Tibial nerve (tissue), 4 donors: ENCODE measurements at regions not wholly inside any gene's neighbourhood (a gene's known extent, or its start where the extent isn't known, plus 50 kb on each side); places are given as distances from the start of the nearest gene placed in this dataset.

Source experiments
- DNase-seq, 2 donors: peaks; one replicate each; pipeline ENCODE4 v3.0.0-alpha.2; 2019; ENCODE audit warnings: low spot score in 2 of 2
- H3K27ac ChIP-seq, 4 donors: fragments of 200-600 bp; sonication (generic) in 3 of 4; one replicate each; pipeline ENCODE4 v1.5.1; 2017 to 2019; ENCODE audit warnings: mild to moderate bottlenecking in 1 of 4
- H3K27me3 ChIP-seq, 2 donors: fragments of 200-600 bp; sonication (generic) in 1 of 2; one replicate each; pipeline versions ENCODE4 v1.5.1 to v1.6.0; 2017 to 2019
- H3K36me3 ChIP-seq, 3 donors: fragments of 200-600 bp; sonication (generic); one replicate each; pipeline ENCODE4 v1.5.1; 2018 to 2019
- H3K4me1 ChIP-seq, 4 donors: fragments of 200-600 bp; sonication (generic) in 3 of 4; one replicate each; pipeline ENCODE4 v1.5.1; 2017 to 2019
- H3K4me3 ChIP-seq, 4 donors: fragments of 200-600 bp; sonication (generic) in 3 of 4; one replicate each; pipeline ENCODE4 v1.5.1; 2017 to 2019; ENCODE audit warnings: mild to moderate bottlenecking in 1 of 4, moderate library complexity in 1 of 4
- H3K9me3 ChIP-seq, 4 donors: fragments of 200-600 bp; sonication (generic) in 3 of 4; one replicate each; pipeline ENCODE4 v1.5.1; 2017 to 2019
- EP300 ChIP-seq, 2 donors: sonication (generic); formaldehyde crosslinking; IDR thresholded peaks; one replicate each; pipeline ENCODE4 v1.6.1; 2017; ENCODE audit warnings: antibody characterized with exemption in 2 of 2, mild to moderate bottlenecking in 1 of 2
- POLR2A ChIP-seq, 2 donors: fragments of 450-650 bp; IDR thresholded peaks; one replicate each; pipeline ENCODE4 v1.6.1; 2017; ENCODE audit warnings: antibody characterized with exemption in 2 of 2, mild to moderate bottlenecking in 2 of 2, moderate library complexity in 2 of 2
- WGBS, 2 donors: methylation state at CpG; one replicate each; pipeline ENCODE4 v1.1.5; 2018; 5-methylcytosine and 5-hydroxymethylcytosine counted together
- TF ChIP-seq, protein P1 (sequence below), 5 experiments: fragments of 200-600 bp in 3 of 5; fragments of 450-650 bp in 2 of 5; sonication (generic) in 3 of 5; IDR thresholded peaks; one replicate each; pipeline ENCODE4 v1.5.1; 2016 to 2019; ENCODE audit warnings: antibody characterized with exemption in 5 of 5, mild to moderate bottlenecking in 3 of 5, moderate library complexity in 2 of 5

DNA sequence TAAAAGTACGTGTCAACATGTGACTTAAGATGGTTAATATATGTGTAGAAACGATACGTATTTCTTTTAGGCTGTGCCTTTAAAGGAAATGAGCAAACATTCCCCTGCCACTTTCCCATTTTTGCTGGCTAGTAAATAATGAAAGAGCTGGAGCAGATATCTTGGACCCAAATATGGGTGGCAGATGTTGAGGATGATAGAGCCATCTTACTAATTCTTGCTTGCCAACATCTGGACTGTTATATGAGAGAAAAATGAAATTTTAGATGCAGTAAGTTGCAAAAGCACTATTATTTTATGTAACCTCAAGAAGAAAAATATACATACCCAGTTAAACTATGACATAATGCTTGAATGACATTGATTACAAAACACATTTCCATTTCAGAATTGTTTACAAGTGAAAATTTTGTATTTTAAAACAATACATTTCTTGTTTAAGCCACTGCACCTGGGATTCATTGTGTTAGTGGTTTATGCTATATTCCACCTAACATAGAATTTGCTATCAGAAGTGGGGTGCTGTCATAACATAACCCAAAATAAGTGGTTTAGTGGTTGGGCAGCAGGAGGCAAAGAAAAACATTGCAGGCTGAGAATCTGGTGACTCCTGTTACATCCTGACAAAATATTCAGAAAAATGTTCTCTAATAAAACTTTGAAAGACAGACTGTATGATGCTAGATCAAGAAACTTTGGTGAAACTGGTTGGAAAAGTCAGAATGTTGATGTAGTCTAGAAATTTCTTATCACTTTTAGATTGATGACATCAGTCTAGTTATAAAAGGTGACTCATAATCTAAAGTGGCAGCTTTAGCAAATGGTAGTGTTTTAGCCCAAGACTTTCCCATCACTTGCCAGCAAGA, 305.0 kb downstream of the PTEN start:
- Histone ChIP-seq H3K36me3 (no peaks in the 10 kb centered on the region), H3K9me3 (peaks cover 0 to 2% (median 0%) of the 10 kb centered on the region in 4 donors)
- TF ChIP-seq POLR2A (IDR thresholded peaks at IDR 0.05): no peak
- TF ChIP-seq, protein P1, sequence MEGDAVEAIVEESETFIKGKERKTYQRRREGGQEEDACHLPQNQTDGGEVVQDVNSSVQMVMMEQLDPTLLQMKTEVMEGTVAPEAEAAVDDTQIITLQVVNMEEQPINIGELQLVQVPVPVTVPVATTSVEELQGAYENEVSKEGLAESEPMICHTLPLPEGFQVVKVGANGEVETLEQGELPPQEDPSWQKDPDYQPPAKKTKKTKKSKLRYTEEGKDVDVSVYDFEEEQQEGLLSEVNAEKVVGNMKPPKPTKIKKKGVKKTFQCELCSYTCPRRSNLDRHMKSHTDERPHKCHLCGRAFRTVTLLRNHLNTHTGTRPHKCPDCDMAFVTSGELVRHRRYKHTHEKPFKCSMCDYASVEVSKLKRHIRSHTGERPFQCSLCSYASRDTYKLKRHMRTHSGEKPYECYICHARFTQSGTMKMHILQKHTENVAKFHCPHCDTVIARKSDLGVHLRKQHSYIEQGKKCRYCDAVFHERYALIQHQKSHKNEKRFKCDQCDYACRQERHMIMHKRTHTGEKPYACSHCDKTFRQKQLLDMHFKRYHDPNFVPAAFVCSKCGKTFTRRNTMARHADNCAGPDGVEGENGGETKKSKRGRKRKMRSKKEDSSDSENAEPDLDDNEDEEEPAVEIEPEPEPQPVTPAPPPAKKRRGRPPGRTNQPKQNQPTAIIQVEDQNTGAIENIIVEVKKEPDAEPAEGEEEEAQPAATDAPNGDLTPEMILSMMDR (IDR thresholded peaks at IDR 0.05): no peak
- no peak for TF ChIP-seq EP300 (IDR thresholded peaks at IDR 0.05)

DNA sequence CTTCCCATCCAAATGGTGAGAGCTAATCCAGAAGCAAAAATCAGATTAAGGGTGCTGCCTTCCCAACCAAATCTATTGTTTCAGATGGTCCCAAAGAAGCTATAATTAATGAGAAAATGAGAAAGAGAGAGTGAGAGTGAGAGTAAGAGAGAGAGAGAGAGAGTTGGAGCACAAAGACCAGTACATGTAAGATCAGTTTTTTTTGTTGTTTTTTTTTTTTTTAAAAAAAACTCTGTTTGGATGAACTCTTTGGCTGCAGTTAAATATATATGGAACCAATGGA, 305.6 kb downstream of the PTEN start:
- peaks cover 0 to 32% (median 4%) of the 10 kb centered on the region in 4 donors for H3K4me1 ChIP-seq
- H3K36me3 ChIP-seq: no peaks in the 10 kb centered on the region
- peak overlapping the region in 1 of 4 donors; percentile 83 for H3K27ac ChIP-seq
- no peaks in the 10 kb centered on the region for H3K27me3 ChIP-seq
- H3K9me3 ChIP-seq: peaks cover 0 to 2% (median 0%) of the 10 kb centered on the region in 4 donors
- TF ChIP-seq EP300 (IDR thresholded peaks at IDR 0.05) (no peak), POLR2A (IDR thresholded peaks at IDR 0.05) (no peak)
- TF ChIP-seq, protein P1 (IDR thresholded peaks at IDR 0.05): no peak
- DNase-seq: no peak
- H3K4me3 ChIP-seq: no peak overlapping the region

More for the DNA sequence above, 305.0 kb downstream of the PTEN start:
- H3K4me3 ChIP-seq: no peak overlapping the region
- H3K4me1 ChIP-seq: peaks cover 0 to 37% (median 7%) of the 10 kb centered on the region in 4 donors
- no peak for DNase-seq
- 96% methylated on average over 3 of the region's 3 CpGs for WGBS, 2 donors
- H3K27ac ChIP-seq: peak overlapping the region in 2 of 4 donors; percentile 62 to 83
- H3K27me3 ChIP-seq: no peaks in the 10 kb centered on the region

DNA sequence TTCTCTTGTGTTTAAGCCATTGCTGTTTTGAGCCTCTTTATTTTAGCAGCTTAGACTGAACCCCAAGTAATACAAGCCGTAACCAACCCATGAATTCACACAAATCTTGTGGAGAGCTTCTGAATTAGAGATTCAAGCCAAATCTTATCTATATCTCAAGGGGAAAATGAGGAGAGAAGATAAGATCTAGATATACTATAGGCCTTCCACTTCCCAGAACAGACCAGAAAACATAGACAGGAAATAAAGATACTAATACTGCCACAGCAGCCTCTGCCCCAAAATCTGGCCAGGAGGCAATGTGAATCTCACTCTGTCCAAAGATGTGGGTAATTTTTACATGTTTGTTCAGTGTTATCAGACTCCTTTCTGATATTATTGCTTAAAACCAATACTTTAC, 307.2 kb downstream of the PTEN start:
- H3K36me3 ChIP-seq: no peaks in the 10 kb centered on the region
- H3K27ac ChIP-seq: no peak overlapping the region
- H3K9me3 ChIP-seq: peaks cover 0 to 13% (median 6%) of the 10 kb centered on the region in 4 donors
- WGBS, 2 donors: 97 to 100% methylated on average over 1 of the region's 1 CpG
- no peak for TF ChIP-seq EP300 (IDR thresholded peaks at IDR 0.05)
- no peak for TF ChIP-seq POLR2A (IDR thresholded peaks at IDR 0.05)
- TF ChIP-seq, protein P1 (IDR thresholded peaks at IDR 0.05): no peak
- DNase-seq: no peak
- H3K27me3 ChIP-seq: no peaks in the 10 kb centered on the region
- no peak overlapping the region for H3K4me3 ChIP-seq
- H3K4me1 ChIP-seq: peaks cover 0 to 19% (median 3%) of the 10 kb centered on the region in 4 donors

DNA sequence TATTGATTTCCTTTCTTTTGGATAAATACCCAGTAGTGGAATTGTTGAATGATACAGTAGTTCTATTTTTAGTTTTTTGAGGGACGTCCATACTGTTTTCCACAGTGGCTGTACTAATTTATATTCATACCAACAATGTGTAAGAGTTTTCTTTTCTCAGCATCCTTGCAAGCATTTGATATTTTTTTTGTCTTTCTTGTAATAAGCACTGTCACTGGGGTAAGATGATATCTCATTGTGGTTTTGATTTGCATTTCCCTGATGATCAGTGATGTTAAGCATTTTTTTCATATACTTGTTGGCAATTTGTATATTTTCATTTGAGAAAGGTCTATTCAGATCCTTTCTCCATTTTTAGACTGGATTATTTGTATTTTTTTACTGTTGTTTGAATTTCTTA, 308.7 kb downstream of the PTEN start:
- Histone ChIP-seq H3K36me3 (no peaks in the 10 kb centered on the region), H3K9me3 (peaks cover 0 to 17% (median 6%) of the 10 kb centered on the region in 4 donors), H3K27me3 (no peaks in the 10 kb centered on the region), H3K27ac (no peak overlapping the region), H3K4me1 (peaks cover 0 to 4% (median 0%) of the 10 kb centered on the region in 4 donors), H3K4me3 (no peak overlapping the region)
- DNase-seq: no peak
- no peak for TF ChIP-seq POLR2A (IDR thresholded peaks at IDR 0.05)
- TF ChIP-seq, protein P1 (IDR thresholded peaks at IDR 0.05): no peak
- no peak for TF ChIP-seq EP300 (IDR thresholded peaks at IDR 0.05)
- 36 to 54% methylated on average over 1 of the region's 1 CpG for WGBS, 2 donors

DNA sequence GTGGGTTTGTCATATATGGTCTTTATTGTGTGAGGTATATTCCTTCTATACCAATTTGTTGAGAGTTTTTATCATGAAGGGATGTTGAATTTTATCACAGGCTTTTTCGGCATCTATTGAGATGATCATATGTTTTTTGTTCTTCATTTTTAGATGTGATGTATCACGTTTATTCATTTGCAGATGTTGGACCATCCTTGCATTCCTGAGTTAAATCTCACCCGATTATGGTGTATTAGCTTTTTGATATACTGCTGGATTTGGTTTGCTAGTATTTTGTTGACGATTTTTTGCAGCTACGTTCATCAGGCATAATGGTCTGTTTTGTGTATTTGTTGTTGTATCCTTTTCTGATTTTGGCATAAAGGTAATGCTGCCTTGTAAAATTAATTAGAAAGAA, 311.0 kb downstream of the PTEN start:
- Histone ChIP-seq H3K4me3 (no peak overlapping the region), H3K36me3 (no peaks in the 10 kb centered on the region), H3K9me3 (peaks cover 0 to 24% (median 6%) of the 10 kb centered on the region in 4 donors), H3K4me1 (no peaks in the 10 kb centered on the region), H3K27me3 (no peaks in the 10 kb centered on the region), H3K27ac (no peak overlapping the region)
- no peak for DNase-seq
- 98 to 99% methylated on average over 5 of the region's 5 CpGs for WGBS, 2 donors
- TF ChIP-seq POLR2A (IDR thresholded peaks at IDR 0.05) (no peak), EP300 (IDR thresholded peaks at IDR 0.05) (no peak)
- TF ChIP-seq, protein P1 (IDR thresholded peaks at IDR 0.05): no peak
